LNCaP clone FGC (cell line): ENCODE measurements at regions not wholly inside any gene's neighbourhood (a gene's known extent, or its start where the extent isn't known, plus 50 kb on each side); places are given as distances from the start of the nearest gene placed in this dataset.
"Not testable (repeated sequence)": the region's sequence is repeated elsewhere in the genome, so short reads cannot be mapped to it uniquely, and the experiment has no call there.

Source experiments
- DNase-seq: peaks from one replicate; pipeline ENCODE4 v3.0.0-alpha.2; 2011; ENCODE audit warnings: low read depth
- H3K4me3 ChIP-seq: 2 replicates; pipeline ENCODE4 v1.5.1; 2011; ENCODE audit warnings: mild to moderate bottlenecking, low read depth, low read length, control low read depth
- CTCF ChIP-seq: IDR thresholded peaks from 2 replicates; pipeline ENCODE4 v1.5.1; 2012; ENCODE audit warnings: mild to moderate bottlenecking; ENCODE audit not compliant: control insufficient read depth, insufficient read depth; ENCODE audit errors: extremely low read depth

DNA sequence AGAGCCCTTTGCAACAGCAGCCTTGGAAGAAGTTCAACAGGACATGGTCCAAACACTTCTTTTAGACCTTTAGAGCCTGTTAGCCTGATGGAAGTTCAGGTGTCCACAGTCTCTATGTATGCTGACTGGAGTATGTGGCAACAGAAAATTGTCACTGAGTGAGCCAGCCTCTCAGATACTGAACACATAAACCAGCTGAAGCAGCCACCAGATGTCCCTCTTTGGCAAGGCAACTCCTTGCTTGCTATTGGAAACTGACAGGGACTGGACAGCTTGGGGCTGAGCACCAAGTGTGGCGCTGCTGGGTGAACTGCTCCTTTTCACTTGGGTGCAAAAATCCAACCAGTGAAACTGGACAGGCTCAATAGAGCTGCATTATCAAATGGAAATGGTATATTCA, 1344.9 kb downstream of the RPIA start:
- peak; percentile 19; the same call in 1 of the 2 replicates for TF ChIP-seq CTCF
- H3K4me3 ChIP-seq, DNase-seq: not testable (repeated sequence)

GRCh38 chr2:90039093-90039492, 1347.6 kb downstream of the RPIA start:
- not testable (repeated sequence) for H3K4me3 ChIP-seq, DNase-seq

GRCh38 chr2:90047776-90048175, 1356.3 kb downstream of the RPIA start:
- not testable (repeated sequence) for DNase-seq, H3K4me3 ChIP-seq

DNA sequence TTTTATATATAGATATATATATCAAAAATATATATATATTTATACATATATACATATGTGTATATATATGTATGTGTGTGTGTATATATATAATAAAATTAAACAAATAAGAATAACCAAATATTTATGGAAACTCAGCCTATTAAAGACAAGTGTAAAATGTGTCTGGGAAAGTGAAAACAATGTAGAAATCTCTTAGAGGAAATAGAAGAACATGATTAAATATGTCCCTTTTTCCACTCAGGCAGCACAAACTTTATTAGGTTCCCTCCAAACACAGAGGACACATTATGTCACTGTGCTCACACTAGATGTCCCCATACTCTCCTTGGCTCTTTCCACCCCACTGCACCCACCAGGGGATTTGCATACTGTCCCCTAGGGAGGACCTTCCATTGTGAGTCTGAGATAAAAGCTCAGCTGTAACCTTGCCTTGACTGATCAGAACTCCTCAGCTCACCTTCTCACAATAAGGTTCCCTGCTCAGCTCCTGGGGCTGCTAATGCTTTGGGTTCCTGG, 1360.7 kb downstream of the RPIA start:
- DNase-seq, H3K4me3 ChIP-seq: not testable (repeated sequence)

- no peak overlapping the region for H3K4me3 ChIP-seq
- peak; percentile 85 for TF ChIP-seq CTCF
- DNase-seq: peak; percentile 1
These were observed 1377.9 kb downstream of the RPIA start for GRCh38 chr2:90069290-90069894.

GRCh38 chr2:90076311-90076710, 1384.8 kb downstream of the RPIA start:
- no peak for TF ChIP-seq CTCF

GRCh38 chr2:90077948-90078347, 1386.5 kb downstream of the RPIA start:
- TF ChIP-seq CTCF: no peak
- DNase-seq: no peak
- no peak overlapping the region for H3K4me3 ChIP-seq

More at GRCh38 chr2:90076311-90076710, 1384.8 kb downstream of the RPIA start:
- H3K4me3 ChIP-seq: no peak overlapping the region
- DNase-seq: no peak

DNA sequence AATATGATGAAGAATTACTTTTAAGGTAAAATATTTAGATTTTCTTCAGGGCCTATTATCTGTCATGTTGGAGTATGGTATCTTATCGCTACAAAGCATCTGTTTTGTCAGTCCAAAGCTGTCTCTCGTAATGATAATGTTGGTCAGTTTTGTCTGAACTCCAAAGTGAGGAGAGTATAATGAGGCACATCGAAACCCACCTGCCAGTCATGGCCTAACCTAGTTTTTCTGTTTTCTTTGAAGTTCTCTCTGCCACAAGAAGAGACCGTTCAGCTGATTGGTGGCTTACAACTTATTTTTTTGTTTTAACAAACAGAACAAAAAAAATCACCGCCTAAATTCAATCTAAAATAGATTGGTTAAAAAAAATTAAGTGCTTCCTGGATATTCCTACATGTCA, 1387.9 kb downstream of the RPIA start:
- no peak overlapping the region for H3K4me3 ChIP-seq
- DNase-seq: no peak

DNA sequence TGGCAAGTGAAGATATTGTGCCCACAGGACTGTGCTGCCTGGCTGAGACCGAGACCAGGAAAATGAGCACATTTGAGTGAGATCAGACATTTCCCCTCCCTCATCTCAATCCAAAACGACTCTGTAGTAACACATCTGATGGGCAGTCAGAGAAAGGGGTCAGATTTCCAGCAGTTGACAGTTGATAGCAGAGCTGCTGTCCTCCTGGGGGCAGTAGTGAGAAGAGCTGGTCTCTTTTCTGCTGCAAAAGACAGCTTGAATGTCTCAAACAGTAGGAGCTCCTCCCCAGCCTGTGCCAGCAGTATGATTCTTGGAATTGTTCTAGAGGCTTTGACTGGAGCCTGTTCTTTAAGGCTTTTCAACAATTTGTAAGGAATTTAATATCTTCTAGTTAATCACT, 1396.3 kb downstream of the RPIA start:
- H3K4me3 ChIP-seq, DNase-seq: not testable (repeated sequence)

More for the DNA sequence above, 1387.9 kb downstream of the RPIA start:
- TF ChIP-seq CTCF: no peak

- H3K4me3 ChIP-seq, DNase-seq: not testable (repeated sequence)
These were observed 1402.2 kb downstream of the RPIA start for GRCh38 chr2:90093571-90094270.

- not testable (repeated sequence) for H3K4me3 ChIP-seq, DNase-seq
These were observed 1406.1 kb downstream of the RPIA start for GRCh38 chr2:90097617-90098016.
